OCI-LY1 (cell line): ENCODE measurements at regions not wholly inside any gene's neighbourhood (a gene's known extent, or its start where the extent isn't known, plus 50 kb on each side); places are given as distances from the start of the nearest gene placed in this dataset.

Experiments
- CTCF ChIP-seq: fragments of 200-600 bp; sonication (generic), shearing (Covaris generic); IDR thresholded peaks from 2 replicates; pipeline ENCODE4 v1.5.1; 2017; ENCODE audit warnings: mild to moderate bottlenecking, antibody characterized with exemption, low read length, moderate library complexity, mixed read lengths
- EZH2 ChIP-seq: fragments of 200-600 bp; sonication (generic), shearing (Covaris generic); IDR thresholded peaks from 2 replicates; pipeline ENCODE4 v1.8.0; 2017; ENCODE audit warnings: borderline replicate concordance, mixed run types, mild to moderate bottlenecking, antibody characterized with exemption, low read length, moderate library complexity, mixed read lengths

DNA sequence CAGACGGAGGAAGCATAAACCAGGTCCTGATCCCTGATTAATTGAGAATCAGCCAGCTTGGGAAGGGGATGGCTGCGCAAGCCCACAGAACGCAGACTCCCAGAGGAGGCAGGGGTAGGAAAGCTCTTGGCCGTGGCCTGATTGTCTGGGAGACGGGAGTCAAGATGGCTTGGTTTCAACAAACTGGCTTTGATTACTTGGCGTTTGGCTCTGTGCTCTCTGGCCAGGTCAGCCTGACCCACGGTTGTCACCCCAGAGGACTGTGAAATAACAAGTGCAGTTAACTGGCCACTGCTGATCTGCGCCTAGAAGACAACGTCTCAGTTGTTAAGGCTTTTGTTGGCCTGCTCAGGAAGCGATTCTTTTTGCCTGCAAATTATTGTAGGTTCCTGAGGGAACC is 387.0 kb upstream of the PROK2 start:
- TF ChIP-seq CTCF, result no peak
- TF ChIP-seq EZH2, result no peak
